ENCODE measurements at regions not wholly inside any gene's neighbourhood (a gene's known extent, or its start where the extent isn't known, plus 50 kb on each side); places are given as distances from the start of the nearest gene placed in this dataset.

GRCh38 chr4:107349732-107350131 lies 313.6 kb upstream of the DKK2 start:
- no peak overlapping the region for H3K4me2 ChIP-seq (ENCODE audit: extremely low read depth, insufficient read depth, low read length)

DNA sequence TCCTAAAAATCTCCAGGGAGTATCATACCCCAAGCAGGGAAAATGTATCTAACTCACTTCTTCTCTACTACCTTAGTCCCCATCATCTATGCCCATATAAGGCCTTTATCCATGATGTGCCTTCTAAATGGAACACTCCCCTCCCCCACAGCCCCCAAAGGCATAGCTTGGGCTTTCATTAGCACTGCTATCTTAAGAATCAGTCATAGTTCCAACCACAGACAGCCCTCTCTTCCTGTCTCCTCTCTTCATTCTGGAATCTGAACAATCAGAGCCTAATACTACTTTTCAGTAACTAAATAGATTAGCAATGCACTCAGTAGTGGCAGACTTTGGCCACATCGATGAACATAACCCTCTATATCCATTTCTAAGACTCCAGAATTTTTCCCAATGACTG lies 313.2 kb upstream of the DKK2 start:
- H3K4me1 ChIP-seq (ENCODE audit: control insufficient read depth, extremely low read depth, insufficient read depth, low read length), result no peaks in the 10 kb centered on the region
- no peak overlapping the region for H3K9ac ChIP-seq (ENCODE audit: insufficient read depth, low read length)
- H3K36me3 ChIP-seq (ENCODE audit: control insufficient read depth, insufficient read depth, low read length), result no peaks in the 10 kb centered on the region
- H3K4me3 ChIP-seq (replicated peaks in 1 of 4; ENCODE audit: control extremely low read depth in 1 of 4, insufficient read depth in 1 of 4, low read depth in 3 of 4, low read length in 4 of 4), result no peak overlapping the region
- no peaks in the 10 kb centered on the region for H3K27me3 ChIP-seq (ENCODE audit: control insufficient read depth, insufficient read depth, low read length)
- H3K27ac ChIP-seq (ENCODE audit: insufficient read depth, low read length), result no peak overlapping the region
- no peaks in the 10 kb centered on the region for H3K79me2 ChIP-seq (ENCODE audit: control insufficient read depth, insufficient read depth, low read length)
- H4K20me1 ChIP-seq (ENCODE audit: control insufficient read depth, extremely low read depth, insufficient read depth, low read length), result no peaks in the 10 kb centered on the region
- DNase-seq (ENCODE audit: low read depth in 2 of 2), result peak in 1 of 2 donors; percentile 80
- H3K4me2 ChIP-seq (ENCODE audit: extremely low read depth, insufficient read depth, low read length), result no peak overlapping the region
- H3K9me3 ChIP-seq (ENCODE audit: control insufficient read depth, insufficient read depth, low read depth, low read length), result no peaks in the 10 kb centered on the region
- no peak overlapping the region for H2AFZ ChIP-seq (ENCODE audit: low read length)
- TF ChIP-seq EZH2 (IDR thresholded peaks at IDR 0.05; ENCODE audit: low read length, missing control alignments) (no peak), CTCF (conservative IDR thresholded peaks at IDR 0.05 in 1 of 2, IDR thresholded peaks at IDR 0.05 in 1 of 2; ENCODE audit: low read depth in 1 of 2, low read length in 2 of 2) (no peak)

More at GRCh38 chr4:107349732-107350131, 313.6 kb upstream of the DKK2 start:
- TF ChIP-seq EZH2 (IDR thresholded peaks at IDR 0.05; ENCODE audit: low read length, missing control alignments), result no peak
- TF ChIP-seq CTCF (conservative IDR thresholded peaks at IDR 0.05 in 1 of 2, IDR thresholded peaks at IDR 0.05 in 1 of 2; ENCODE audit: low read depth in 1 of 2, low read length in 2 of 2), result no peak
- Histone ChIP-seq H3K79me2 (ENCODE audit: control insufficient read depth, insufficient read depth, low read length) (no peaks in the 10 kb centered on the region), H3K27ac (ENCODE audit: insufficient read depth, low read length) (no peak overlapping the region), H3K9ac (ENCODE audit: insufficient read depth, low read length) (no peak overlapping the region), H3K4me1 (ENCODE audit: control insufficient read depth, extremely low read depth, insufficient read depth, low read length) (no peaks in the 10 kb centered on the region), H2AFZ (ENCODE audit: low read length) (no peak overlapping the region), H3K4me3 (replicated peaks in 1 of 4; ENCODE audit: control extremely low read depth in 1 of 4, insufficient read depth in 1 of 4, low read depth in 3 of 4, low read length in 4 of 4) (no peak overlapping the region), H3K9me3 (ENCODE audit: control insufficient read depth, insufficient read depth, low read depth, low read length) (no peaks in the 10 kb centered on the region), H4K20me1 (ENCODE audit: control insufficient read depth, extremely low read depth, insufficient read depth, low read length) (no peaks in the 10 kb centered on the region), H3K27me3 (ENCODE audit: control insufficient read depth, insufficient read depth, low read length) (no peaks in the 10 kb centered on the region), H3K36me3 (ENCODE audit: control insufficient read depth, insufficient read depth, low read length) (no peaks in the 10 kb centered on the region)
- no peak for DNase-seq (ENCODE audit: low read depth in 2 of 2)

DNA sequence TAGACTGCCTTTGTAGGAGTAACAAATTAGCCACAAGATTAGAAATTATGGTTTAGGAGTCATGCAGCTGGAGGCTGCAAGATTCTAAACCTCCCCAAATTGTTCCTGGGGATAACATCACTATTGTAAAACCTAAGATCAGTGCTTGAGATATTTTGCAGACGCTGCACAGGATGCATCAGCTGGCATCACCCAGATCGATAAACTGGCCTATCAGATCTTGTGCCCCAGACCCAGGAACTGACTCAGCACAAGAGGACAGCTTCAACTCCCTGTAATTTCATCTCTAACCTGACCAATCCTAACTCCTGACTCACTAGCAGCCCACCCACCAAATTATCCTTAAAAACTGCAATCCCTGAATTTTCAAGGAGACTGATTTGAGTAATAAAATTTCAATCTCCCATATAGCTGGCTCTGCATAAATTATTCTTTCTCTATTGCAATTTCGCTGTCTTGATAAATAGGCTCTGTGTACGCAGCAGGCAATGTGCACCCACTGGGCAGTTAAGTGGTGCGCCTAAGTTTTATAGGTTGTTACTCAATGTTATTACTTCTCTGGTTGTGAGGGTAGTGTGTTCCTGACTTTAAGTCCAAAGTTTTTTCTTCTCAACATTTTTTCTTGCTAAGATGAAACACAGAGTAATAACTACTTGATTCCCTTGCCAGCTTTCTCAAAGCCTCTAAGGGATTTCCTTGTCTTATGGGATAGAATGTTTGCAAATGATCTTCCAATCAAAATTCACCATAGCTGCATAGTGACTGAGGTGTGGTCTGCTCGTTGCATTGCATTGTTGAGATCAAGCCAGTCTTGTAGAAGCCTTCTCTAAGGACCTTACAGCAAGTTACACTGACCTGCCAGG lies 312.3 kb upstream of the DKK2 start:
- Histone ChIP-seq H3K36me3 (ENCODE audit: control insufficient read depth, insufficient read depth, low read length) (no peaks in the 10 kb centered on the region), H3K4me2 (ENCODE audit: extremely low read depth, insufficient read depth, low read length) (no peak overlapping the region), H4K20me1 (ENCODE audit: control insufficient read depth, extremely low read depth, insufficient read depth, low read length) (no peaks in the 10 kb centered on the region), H2AFZ (ENCODE audit: low read length) (no peak overlapping the region), H3K4me3 (replicated peaks in 1 of 4; ENCODE audit: control extremely low read depth in 1 of 4, insufficient read depth in 1 of 4, low read depth in 3 of 4, low read length in 4 of 4) (no peak overlapping the region), H3K4me1 (ENCODE audit: control insufficient read depth, extremely low read depth, insufficient read depth, low read length) (no peaks in the 10 kb centered on the region), H3K27ac (ENCODE audit: insufficient read depth, low read length) (no peak overlapping the region), H3K79me2 (ENCODE audit: control insufficient read depth, insufficient read depth, low read length) (no peaks in the 10 kb centered on the region), H3K27me3 (ENCODE audit: control insufficient read depth, insufficient read depth, low read length) (no peaks in the 10 kb centered on the region), H3K9ac (ENCODE audit: insufficient read depth, low read length) (no peak overlapping the region), H3K9me3 (ENCODE audit: control insufficient read depth, insufficient read depth, low read depth, low read length) (no peaks in the 10 kb centered on the region)
- TF ChIP-seq CTCF (conservative IDR thresholded peaks at IDR 0.05 in 1 of 2, IDR thresholded peaks at IDR 0.05 in 1 of 2; ENCODE audit: low read depth in 1 of 2, low read length in 2 of 2) (no peak), EZH2 (IDR thresholded peaks at IDR 0.05; ENCODE audit: low read length, missing control alignments) (no peak)
- no peak for DNase-seq (ENCODE audit: low read depth in 2 of 2)
